Brain microvascular endothelial cell (primary cell): ENCODE measurements at regions not wholly inside any gene's neighbourhood (a gene's known extent, or its start where the extent isn't known, plus 50 kb on each side); places are given as distances from the start of the nearest gene placed in this dataset.

Experiments used
- DNase-seq: peaks from one replicate; pipeline ENCODE4 v3.0.0-alpha.2; 2020
- H3K27ac ChIP-seq: fragments of 250-450 bp; sonication (Bioruptor Pico); 2 replicates; pipeline ENCODE4 v1.5.1; 2020; ENCODE audit warnings: mild to moderate bottlenecking, moderate library complexity
- H3K27me3 ChIP-seq: fragments of 250-450 bp; sonication (Bioruptor Pico); replicated peaks from 2 replicates; pipeline ENCODE4 v1.5.1; 2020; ENCODE audit warnings: mild to moderate bottlenecking
- H3K36me3 ChIP-seq: fragments of 250-450 bp; sonication (Bioruptor Pico); replicated peaks from 2 replicates; pipeline ENCODE4 v1.5.1; 2020; ENCODE audit warnings: mild to moderate bottlenecking
- H3K4me3 ChIP-seq: 2 replicates; pipeline ENCODE4 v1.5.1; 2011; ENCODE audit warnings: low read depth, mild to moderate bottlenecking, control low read depth, low read length, moderate library complexity
- in situ Hi-C: cut with HindIII; loops from 2 replicates; pipeline ENCODE4 v1.10.0; 2017; ENCODE audit warnings: low sequenced_read_pairs, low pct_ligation_motif_present
- TF ChIP-seq, protein P1 (sequence below): IDR thresholded peaks from 2 replicates; pipeline ENCODE4 v1.5.1; 2011; ENCODE audit warnings: low read depth, mild to moderate bottlenecking, moderate library complexity, low read length, control low read depth, inconsistent platforms; ENCODE audit errors: missing control alignments

DNA sequence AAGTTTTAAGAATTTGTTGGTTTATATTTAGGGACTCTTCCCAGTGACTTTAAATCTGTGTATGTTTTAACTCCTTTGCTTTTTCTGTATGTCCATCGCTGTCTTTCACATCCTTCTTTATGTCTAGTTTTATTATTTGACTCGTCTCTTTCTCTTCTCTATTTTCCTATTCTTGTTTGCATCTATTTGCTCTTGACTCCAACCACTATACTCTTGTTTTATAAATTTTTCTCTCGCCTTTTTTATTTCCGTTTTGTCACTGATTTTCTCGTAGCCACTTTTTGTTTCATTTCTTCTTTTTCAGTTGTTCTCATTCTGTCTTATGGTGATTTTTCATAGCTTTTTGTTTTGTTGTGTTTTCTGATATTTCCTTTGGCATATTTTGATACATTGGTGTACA is 170.5 kb upstream of the NETO1 start:
- Histone ChIP-seq H3K27ac (no peak overlapping the region), H3K4me3 (no peak overlapping the region), H3K36me3 (no peaks in the 10 kb centered on the region), H3K27me3 (no peaks in the 10 kb centered on the region)
- in situ Hi-C loops: no loop called here
- TF ChIP-seq, protein P1, sequence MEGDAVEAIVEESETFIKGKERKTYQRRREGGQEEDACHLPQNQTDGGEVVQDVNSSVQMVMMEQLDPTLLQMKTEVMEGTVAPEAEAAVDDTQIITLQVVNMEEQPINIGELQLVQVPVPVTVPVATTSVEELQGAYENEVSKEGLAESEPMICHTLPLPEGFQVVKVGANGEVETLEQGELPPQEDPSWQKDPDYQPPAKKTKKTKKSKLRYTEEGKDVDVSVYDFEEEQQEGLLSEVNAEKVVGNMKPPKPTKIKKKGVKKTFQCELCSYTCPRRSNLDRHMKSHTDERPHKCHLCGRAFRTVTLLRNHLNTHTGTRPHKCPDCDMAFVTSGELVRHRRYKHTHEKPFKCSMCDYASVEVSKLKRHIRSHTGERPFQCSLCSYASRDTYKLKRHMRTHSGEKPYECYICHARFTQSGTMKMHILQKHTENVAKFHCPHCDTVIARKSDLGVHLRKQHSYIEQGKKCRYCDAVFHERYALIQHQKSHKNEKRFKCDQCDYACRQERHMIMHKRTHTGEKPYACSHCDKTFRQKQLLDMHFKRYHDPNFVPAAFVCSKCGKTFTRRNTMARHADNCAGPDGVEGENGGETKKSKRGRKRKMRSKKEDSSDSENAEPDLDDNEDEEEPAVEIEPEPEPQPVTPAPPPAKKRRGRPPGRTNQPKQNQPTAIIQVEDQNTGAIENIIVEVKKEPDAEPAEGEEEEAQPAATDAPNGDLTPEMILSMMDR: no peak
- DNase-seq: no peak

DNA sequence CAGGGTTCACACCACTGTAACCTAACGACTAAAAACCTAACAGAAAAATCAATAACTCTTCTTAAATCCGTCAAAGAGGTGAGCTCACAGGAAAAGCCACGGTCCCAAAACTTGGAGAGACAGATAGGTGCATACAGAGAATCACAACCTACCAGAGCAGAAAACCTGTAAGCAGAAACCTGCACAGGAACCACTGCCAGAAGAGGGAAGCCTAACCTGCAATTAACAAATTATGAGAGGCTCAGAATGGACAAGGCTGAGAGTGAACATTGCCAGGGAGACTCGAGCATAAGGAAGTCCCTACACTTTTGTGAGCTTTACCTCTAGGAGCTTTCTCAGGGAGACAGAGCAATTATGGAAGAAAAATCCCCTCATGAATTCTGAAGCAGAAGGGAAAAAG is 156.2 kb upstream of the NETO1 start:
- H3K27ac ChIP-seq: no peak overlapping the region
- no peaks in the 10 kb centered on the region for H3K27me3 ChIP-seq
- in situ Hi-C loops: no loop called here
- DNase-seq: no peak
- TF ChIP-seq, protein P1: no peak
- no peak overlapping the region for H3K4me3 ChIP-seq
- H3K36me3 ChIP-seq: no peaks in the 10 kb centered on the region

DNA sequence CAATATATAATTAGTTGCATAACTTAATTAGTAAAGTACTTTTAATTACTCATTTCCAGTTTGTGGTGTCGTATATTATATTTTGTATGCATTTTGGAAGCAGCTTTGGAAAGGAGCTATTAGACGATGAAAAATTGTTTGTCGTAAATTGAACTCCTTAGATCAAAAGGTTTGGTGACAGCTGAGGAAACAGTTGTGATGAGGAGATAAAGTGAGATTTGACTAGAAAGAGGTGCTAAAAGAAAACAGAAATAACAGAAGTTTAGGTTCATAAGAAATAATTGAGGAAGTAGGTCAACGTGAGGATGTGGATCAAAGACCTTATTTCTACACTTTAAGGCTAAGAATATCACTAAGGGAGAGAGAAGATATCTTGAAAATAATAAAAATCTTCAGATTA is 141.9 kb upstream of the NETO1 start:
- H3K36me3 ChIP-seq: no peaks in the 10 kb centered on the region
- TF ChIP-seq, protein P1: no peak
- no peak overlapping the region for H3K4me3 ChIP-seq
- DNase-seq: no peak
- H3K27ac ChIP-seq: no peak overlapping the region
- in situ Hi-C loops: no loop called here
- H3K27me3 ChIP-seq: no peaks in the 10 kb centered on the region

DNA sequence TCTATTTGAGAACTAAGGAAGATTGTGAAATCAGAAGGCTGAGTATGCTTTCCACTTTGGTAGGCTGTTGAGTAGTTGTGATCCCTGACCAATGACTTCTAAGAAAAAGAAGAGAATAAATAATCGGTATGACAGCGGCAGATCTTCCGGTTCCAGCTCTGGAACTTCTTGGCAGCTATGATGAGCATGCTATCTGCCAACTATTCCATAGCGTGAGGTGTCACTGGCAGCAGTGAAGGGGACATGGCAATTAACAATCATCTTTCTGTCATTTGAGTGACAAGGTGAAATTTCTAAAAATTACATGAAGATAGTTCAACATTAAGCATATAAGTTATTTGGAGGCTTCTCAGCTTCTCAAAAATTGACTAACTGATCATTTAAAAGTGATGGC is 140.1 kb upstream of the NETO1 start:
- in situ Hi-C loops: no loop called here
- no peaks in the 10 kb centered on the region for H3K36me3 ChIP-seq
- no peak overlapping the region for H3K27ac ChIP-seq
- TF ChIP-seq, protein P1: no peak
- H3K4me3 ChIP-seq: no peak overlapping the region
- no peaks in the 10 kb centered on the region for H3K27me3 ChIP-seq
- no peak for DNase-seq

DNA sequence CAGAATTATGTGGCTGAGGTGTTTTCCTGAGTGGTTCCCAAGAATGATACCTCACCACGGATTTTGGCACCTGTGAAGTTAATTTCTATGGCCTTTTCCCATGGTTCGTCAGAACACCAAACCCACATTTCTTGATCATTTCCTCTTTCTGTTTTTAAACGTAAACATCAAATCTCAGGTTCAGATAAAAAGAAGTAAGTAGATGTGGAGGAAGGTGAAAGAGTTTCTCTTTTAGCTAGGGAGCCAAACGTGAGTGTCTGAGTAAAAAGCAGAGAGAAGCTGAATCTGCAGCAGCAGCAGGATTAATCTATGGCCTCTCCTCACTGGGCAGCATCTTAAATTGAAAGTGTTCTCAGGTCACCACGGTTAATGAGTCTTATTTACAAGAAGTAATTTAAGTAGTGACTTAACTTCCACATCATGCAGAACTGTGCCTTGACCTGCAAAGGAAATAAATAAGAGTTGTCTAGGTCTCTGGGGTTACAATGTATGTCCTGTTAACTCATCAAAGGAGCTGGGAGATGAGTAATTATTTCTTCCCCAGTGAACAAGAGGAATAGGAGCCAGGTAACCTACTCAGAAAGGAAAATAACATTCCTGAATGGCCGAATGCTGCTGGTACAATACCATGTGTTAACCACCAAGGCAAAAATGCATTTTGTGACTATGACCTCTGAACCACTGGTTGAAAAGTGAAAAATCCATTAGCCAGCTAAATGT is 139.6 kb upstream of the NETO1 start:
- Histone ChIP-seq H3K27ac (no peak overlapping the region), H3K4me3 (no peak overlapping the region), H3K36me3 (no peaks in the 10 kb centered on the region), H3K27me3 (no peaks in the 10 kb centered on the region)
- DNase-seq: no peak
- TF ChIP-seq, protein P1: no peak
- in situ Hi-C loops: no loop called here

DNA sequence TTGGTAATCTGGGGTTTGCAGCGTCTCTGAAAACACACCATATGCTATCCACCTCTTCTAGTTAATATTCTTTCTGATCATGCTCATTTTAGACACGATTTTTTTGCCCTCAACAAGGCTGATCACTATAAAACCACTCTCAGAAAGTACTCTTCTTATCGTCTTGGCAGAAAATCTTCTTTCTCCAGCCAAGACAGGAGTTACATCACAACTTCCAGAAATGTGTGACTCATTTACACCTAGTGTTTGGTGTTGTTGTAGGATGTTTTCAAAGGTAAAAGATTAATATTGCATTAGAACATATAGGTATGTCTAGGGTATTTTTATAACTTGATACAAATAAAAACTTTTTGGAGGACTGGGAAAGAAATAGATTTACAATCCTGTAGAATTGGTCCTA is 138.5 kb upstream of the NETO1 start:
- H3K27ac ChIP-seq: no peak overlapping the region
- DNase-seq: no peak
- no peak overlapping the region for H3K4me3 ChIP-seq
- in situ Hi-C loops: no loop called here
- H3K36me3 ChIP-seq: no peaks in the 10 kb centered on the region
- TF ChIP-seq, protein P1: no peak
- H3K27me3 ChIP-seq: no peaks in the 10 kb centered on the region
